BLaER1 (cell line): ENCODE measurements at regions not wholly inside any gene's neighbourhood (a gene's known extent, or its start where the extent isn't known, plus 50 kb on each side); places are given as distances from the start of the nearest gene placed in this dataset.
"Not testable (repeated sequence)": the region's sequence is repeated elsewhere in the genome, so short reads cannot be mapped to it uniquely, and the experiment has no call there.

Experiments used
- H3K27ac ChIP-seq: shearing (Covaris generic); formaldehyde crosslinking; 2 replicates; pipeline ENCODE4 v1.8.1; 2022
- H3K27me3 ChIP-seq: shearing (Covaris generic); formaldehyde crosslinking; 2 replicates; pipeline ENCODE4 v1.8.1; 2022
- H3K36me3 ChIP-seq: shearing (Covaris generic); formaldehyde crosslinking; 2 replicates; pipeline ENCODE4 v1.8.1; 2022
- H3K4me1 ChIP-seq: shearing (Covaris generic); formaldehyde crosslinking; 2 replicates; pipeline ENCODE4 v1.8.1; 2022
- H3K4me2 ChIP-seq: shearing (Covaris generic); formaldehyde crosslinking; 2 replicates; pipeline ENCODE4 v1.8.1; 2022
- H3K4me3 ChIP-seq: shearing (Covaris generic); formaldehyde crosslinking; 2 replicates; pipeline ENCODE4 v1.8.1; 2022
- H3K9ac ChIP-seq: shearing (Covaris generic); formaldehyde crosslinking; 2 replicates; pipeline ENCODE4 v1.8.1; 2022
- H3K9me3 ChIP-seq: shearing (Covaris generic); formaldehyde crosslinking; 2 replicates; pipeline ENCODE4 v1.8.1; 2022
- H4K20me1 ChIP-seq: shearing (Covaris generic); formaldehyde crosslinking; 2 replicates; pipeline ENCODE4 v1.8.1; 2022
- Cebpa-rat ChIP-seq: shearing (Covaris generic); IDR thresholded peaks from 2 replicates; pipeline ENCODE4 v1.8.1; 2022

GRCh38 chr16:5751216-5751615, 653.6 kb upstream of the EEF2KMT start:
- no peaks in the 10 kb centered on the region for H4K20me1 ChIP-seq
- TF ChIP-seq Cebpa-rat: no peak
- no peak overlapping the region for H3K4me2 ChIP-seq
- H3K4me3 ChIP-seq: no peak overlapping the region
- no peaks in the 10 kb centered on the region for H3K9me3 ChIP-seq
- no peaks in the 10 kb centered on the region for H3K27me3 ChIP-seq
- no peak overlapping the region for H3K27ac ChIP-seq
- H3K4me1 ChIP-seq: no peaks in the 10 kb centered on the region
- no peak overlapping the region for H3K9ac ChIP-seq
- no peaks in the 10 kb centered on the region for H3K36me3 ChIP-seq

GRCh38 chr16:5750439-5750838, 652.8 kb upstream of the EEF2KMT start:
- not testable (repeated sequence) for H3K4me2 ChIP-seq

GRCh38 chr16:5738586-5738985, 641.0 kb upstream of the EEF2KMT start:
- Histone ChIP-seq H3K36me3 (no peaks in the 10 kb centered on the region), H4K20me1 (no peaks in the 10 kb centered on the region), H3K9me3 (no peaks in the 10 kb centered on the region), H3K27ac (no peak overlapping the region), H3K4me3 (no peak overlapping the region), H3K9ac (no peak overlapping the region), H3K4me1 (peaks cover 18% of the 10 kb centered on the region), H3K27me3 (no peaks in the 10 kb centered on the region), H3K4me2 (no peak overlapping the region)
- TF ChIP-seq Cebpa-rat: no peak

More at GRCh38 chr16:5750439-5750838, 652.8 kb upstream of the EEF2KMT start:
- not testable (repeated sequence) for H3K36me3 ChIP-seq, H3K4me3 ChIP-seq, H3K27ac ChIP-seq, H4K20me1 ChIP-seq, H3K9ac ChIP-seq, H3K4me1 ChIP-seq, H3K9me3 ChIP-seq, H3K27me3 ChIP-seq

GRCh38 chr16:5736209-5736930, 638.8 kb upstream of the EEF2KMT start:
- no peak overlapping the region for H3K4me3 ChIP-seq
- TF ChIP-seq Cebpa-rat: no peak
- no peaks in the 10 kb centered on the region for H3K27me3 ChIP-seq
- no peak overlapping the region for H3K4me2 ChIP-seq
- no peaks in the 10 kb centered on the region for H3K36me3 ChIP-seq
- no peaks in the 10 kb centered on the region for H4K20me1 ChIP-seq
- peaks cover 18% of the 10 kb centered on the region for H3K4me1 ChIP-seq
- no peak overlapping the region for H3K27ac ChIP-seq
- no peak overlapping the region for H3K9ac ChIP-seq
- H3K9me3 ChIP-seq: no peaks in the 10 kb centered on the region

- no peak overlapping the region for H3K4me2 ChIP-seq
- no peaks in the 10 kb centered on the region for H3K27me3 ChIP-seq
- peaks cover 17% of the 10 kb centered on the region for H3K4me1 ChIP-seq
- H4K20me1 ChIP-seq: no peaks in the 10 kb centered on the region
- no peak overlapping the region for H3K4me3 ChIP-seq
- TF ChIP-seq Cebpa-rat: no peak
- H3K36me3 ChIP-seq: no peaks in the 10 kb centered on the region
- no peak overlapping the region for H3K9ac ChIP-seq
- no peak overlapping the region for H3K27ac ChIP-seq
- H3K9me3 ChIP-seq: no peaks in the 10 kb centered on the region
Measured at GRCh38 chr16:5735444-5735843, 637.8 kb upstream of the EEF2KMT start.

GRCh38 chr16:5730783-5731182, 633.2 kb upstream of the EEF2KMT start:
- TF ChIP-seq Cebpa-rat: no peak
- Histone ChIP-seq H3K9ac (no peak overlapping the region), H3K36me3 (no peaks in the 10 kb centered on the region), H3K27ac (no peak overlapping the region), H4K20me1 (no peaks in the 10 kb centered on the region), H3K9me3 (no peaks in the 10 kb centered on the region), H3K4me3 (no peak overlapping the region), H3K4me1 (no peaks in the 10 kb centered on the region), H3K4me2 (no peak overlapping the region), H3K27me3 (no peaks in the 10 kb centered on the region)

GRCh38 chr16:5722116-5722619, 624.6 kb upstream of the EEF2KMT start:
- Histone ChIP-seq H3K9me3 (no peaks in the 10 kb centered on the region), H3K27ac (no peak overlapping the region), H3K4me2 (no peak overlapping the region), H3K36me3 (no peaks in the 10 kb centered on the region), H3K9ac (no peak overlapping the region), H3K4me1 (no peaks in the 10 kb centered on the region), H3K27me3 (no peaks in the 10 kb centered on the region), H3K4me3 (no peak overlapping the region), H4K20me1 (no peaks in the 10 kb centered on the region)
- no peak for TF ChIP-seq Cebpa-rat

GRCh38 chr16:5715155-5715554, 617.6 kb upstream of the EEF2KMT start:
- H4K20me1 ChIP-seq: no peaks in the 10 kb centered on the region; the same call in 1 of the 2 replicates
- H3K9me3 ChIP-seq: peaks cover 22% of the 10 kb centered on the region
- H3K27me3 ChIP-seq: peaks cover 53% of the 10 kb centered on the region
- no peaks in the 10 kb centered on the region for H3K36me3 ChIP-seq
- H3K4me1 ChIP-seq: peaks cover 10% of the 10 kb centered on the region
- H3K4me2 ChIP-seq: no peak overlapping the region
- no peak overlapping the region for H3K27ac ChIP-seq
- no peak for TF ChIP-seq Cebpa-rat
- H3K4me3 ChIP-seq: no peak overlapping the region
- H3K9ac ChIP-seq: no peak overlapping the region

GRCh38 chr16:5709889-5710288, 612.3 kb upstream of the EEF2KMT start:
- H3K27ac ChIP-seq: no peak overlapping the region
- peaks cover 22% of the 10 kb centered on the region for H3K9me3 ChIP-seq
- H4K20me1 ChIP-seq: no peaks in the 10 kb centered on the region; the same call in 1 of the 2 replicates
- no peaks in the 10 kb centered on the region for H3K36me3 ChIP-seq
- TF ChIP-seq Cebpa-rat: no peak
- H3K4me3 ChIP-seq: no peak overlapping the region
- peaks cover 11% of the 10 kb centered on the region for H3K4me1 ChIP-seq
- no peak overlapping the region for H3K9ac ChIP-seq
- H3K4me2 ChIP-seq: 0 out of 2 replicates have a peak overlapping the region, but pooled peaks have one; percentile 45
- H3K27me3 ChIP-seq: peaks cover 77% of the 10 kb centered on the region

- no peak overlapping the region for H3K4me2 ChIP-seq
- no peak overlapping the region for H3K27ac ChIP-seq
- H3K4me3 ChIP-seq: no peak overlapping the region
- TF ChIP-seq Cebpa-rat: no peak
- H3K36me3 ChIP-seq: no peaks in the 10 kb centered on the region
- no peaks in the 10 kb centered on the region; the same call in 1 of the 2 replicates for H4K20me1 ChIP-seq
- no peak overlapping the region for H3K9ac ChIP-seq
- peaks cover 11% of the 10 kb centered on the region for H3K4me1 ChIP-seq
- H3K9me3 ChIP-seq: peaks cover 18% of the 10 kb centered on the region
- H3K27me3 ChIP-seq: peaks cover 41% of the 10 kb centered on the region
Measured at GRCh38 chr16:5706211-5706610, 608.6 kb upstream of the EEF2KMT start.

- Histone ChIP-seq H3K4me2 (no peak overlapping the region), H3K27ac (no peak overlapping the region), H3K9me3 (peaks cover 23% of the 10 kb centered on the region), H3K27me3 (peaks cover 28% of the 10 kb centered on the region), H3K4me1 (no peaks in the 10 kb centered on the region), H4K20me1 (no peaks in the 10 kb centered on the region), H3K4me3 (no peak overlapping the region), H3K9ac (no peak overlapping the region), H3K36me3 (no peaks in the 10 kb centered on the region)
- TF ChIP-seq Cebpa-rat: no peak
Measured at GRCh38 chr16:5704271-5704670, 606.7 kb upstream of the EEF2KMT start.
